GM18505 (cell line): ENCODE measurements at regions not wholly inside any gene's neighbourhood (a gene's known extent, or its start where the extent isn't known, plus 50 kb on each side); places are given as distances from the start of the nearest gene placed in this dataset.

Experiments
- ATAC-seq: cut with Tn5 transposase; IDR thresholded peaks from one replicate; pipeline ENCODE4 v1.9.1; 2021; ENCODE audit not compliant: unreplicated experiment
- POLR2A ChIP-seq: IDR thresholded peaks from 4 replicates; pipeline ENCODE4 v1.6.1; 2011; ENCODE audit warnings: borderline replicate concordance; ENCODE audit not compliant: insufficient read depth, insufficient read length; ENCODE audit errors: extremely low read depth

DNA sequence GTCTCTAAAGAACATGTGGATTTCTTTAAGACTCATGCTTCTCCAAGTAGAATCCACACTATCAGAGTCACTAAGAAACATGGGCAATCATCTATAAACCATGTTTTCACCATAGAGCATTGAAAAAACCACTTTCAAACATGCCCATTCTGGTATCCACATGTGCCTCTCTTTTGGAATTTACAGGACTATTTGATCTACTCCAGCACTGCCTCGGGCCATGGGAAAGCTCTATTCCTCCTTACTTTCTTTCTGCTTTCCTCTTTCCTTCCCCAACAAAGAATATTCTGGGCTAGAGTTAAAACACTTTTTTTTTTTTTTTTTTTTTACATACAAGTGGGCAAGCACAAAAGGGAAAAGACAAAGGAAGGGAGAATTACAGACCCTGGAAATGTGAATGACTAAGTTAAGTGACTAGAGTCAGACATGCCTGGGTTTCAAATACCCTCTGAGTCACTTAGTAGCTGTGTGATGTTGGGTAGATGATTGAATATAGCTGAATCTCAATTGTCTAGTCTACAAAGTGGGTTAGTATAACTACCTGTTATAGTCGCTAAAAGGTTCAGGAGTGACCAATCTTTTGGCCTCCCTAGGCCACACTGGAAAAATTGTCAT is 847.7 kb upstream of the INTU start:
- no peak for ATAC-seq
- no peak for TF ChIP-seq POLR2A

DNA sequence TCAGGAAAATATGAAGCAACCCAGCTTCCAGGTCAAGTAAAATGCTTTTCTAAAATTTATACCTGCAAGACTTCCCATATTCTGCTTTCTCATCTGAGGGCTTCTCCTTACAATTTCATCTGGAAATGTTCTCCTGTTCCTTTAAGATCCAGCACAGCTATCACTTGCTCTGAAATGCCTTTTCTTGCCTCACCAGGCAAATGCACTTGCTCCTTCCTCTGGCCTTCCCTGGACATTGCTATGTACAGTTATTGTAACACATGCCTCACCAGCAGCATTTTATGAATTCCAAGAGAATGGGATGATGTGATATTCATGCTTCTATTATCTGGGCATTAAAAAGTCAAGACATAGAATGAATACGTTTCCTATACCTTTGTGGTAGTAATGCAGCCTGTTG is 842.1 kb upstream of the INTU start:
- no peak for ATAC-seq
- TF ChIP-seq POLR2A = no peak

DNA sequence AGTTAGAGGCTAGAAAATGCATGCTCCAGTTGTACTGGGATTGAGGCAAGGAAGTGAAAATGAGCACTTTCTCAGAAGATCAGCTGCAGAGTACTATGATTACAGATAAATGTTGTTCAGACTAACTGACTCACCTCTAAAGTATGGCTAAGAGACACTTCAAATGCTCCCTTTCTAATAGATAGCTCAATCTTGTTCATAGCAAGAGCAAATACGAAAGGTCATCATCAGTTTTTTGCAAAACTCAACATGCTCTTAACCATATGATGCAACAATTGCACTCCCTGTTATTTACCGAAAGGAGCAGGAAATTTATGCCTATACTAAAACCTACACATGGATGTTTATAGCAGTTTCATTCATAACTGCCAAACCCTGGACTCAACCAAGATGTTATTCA is 838.4 kb upstream of the INTU start:
- no peak for ATAC-seq
- TF ChIP-seq POLR2A = no peak

DNA sequence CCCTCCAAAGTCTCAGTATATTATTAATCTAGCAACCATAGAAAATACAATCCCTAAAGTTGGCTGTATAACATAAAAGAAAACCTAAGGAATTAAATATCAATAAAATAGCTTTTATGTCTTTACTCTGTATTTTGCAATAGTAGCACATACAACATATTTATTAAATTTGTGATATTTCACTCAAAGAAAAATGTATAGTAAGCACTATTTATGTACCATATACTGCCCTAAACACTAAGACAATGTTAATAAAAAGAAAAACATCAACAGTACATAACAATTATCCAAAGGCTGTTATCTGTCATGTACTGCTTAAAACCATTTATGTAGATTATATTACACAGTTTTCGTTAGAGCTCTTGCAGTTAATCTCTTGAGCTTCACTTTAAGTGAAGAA is 834.5 kb upstream of the INTU start:
- no peak for ATAC-seq
- TF ChIP-seq POLR2A = no peak

DNA sequence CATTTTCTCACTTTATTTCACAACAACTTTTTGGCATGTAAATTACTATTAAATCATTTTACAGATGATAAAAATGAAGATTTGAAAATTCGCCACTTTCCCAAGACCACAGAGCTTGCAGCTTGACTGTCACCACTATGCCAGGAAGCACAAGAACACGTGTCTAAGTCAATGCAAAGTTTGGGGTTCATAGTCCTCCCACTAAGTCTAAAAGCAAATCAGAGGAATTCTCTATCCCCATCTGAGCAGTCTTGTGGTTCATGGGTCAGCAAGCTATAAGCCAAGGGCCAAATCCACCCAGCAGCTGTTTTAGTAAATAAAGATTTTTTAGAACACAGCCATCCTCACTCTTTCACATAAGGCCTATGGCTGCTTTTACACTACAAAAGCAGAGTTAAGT is 833.3 kb upstream of the INTU start:
- no peak for TF ChIP-seq POLR2A

DNA sequence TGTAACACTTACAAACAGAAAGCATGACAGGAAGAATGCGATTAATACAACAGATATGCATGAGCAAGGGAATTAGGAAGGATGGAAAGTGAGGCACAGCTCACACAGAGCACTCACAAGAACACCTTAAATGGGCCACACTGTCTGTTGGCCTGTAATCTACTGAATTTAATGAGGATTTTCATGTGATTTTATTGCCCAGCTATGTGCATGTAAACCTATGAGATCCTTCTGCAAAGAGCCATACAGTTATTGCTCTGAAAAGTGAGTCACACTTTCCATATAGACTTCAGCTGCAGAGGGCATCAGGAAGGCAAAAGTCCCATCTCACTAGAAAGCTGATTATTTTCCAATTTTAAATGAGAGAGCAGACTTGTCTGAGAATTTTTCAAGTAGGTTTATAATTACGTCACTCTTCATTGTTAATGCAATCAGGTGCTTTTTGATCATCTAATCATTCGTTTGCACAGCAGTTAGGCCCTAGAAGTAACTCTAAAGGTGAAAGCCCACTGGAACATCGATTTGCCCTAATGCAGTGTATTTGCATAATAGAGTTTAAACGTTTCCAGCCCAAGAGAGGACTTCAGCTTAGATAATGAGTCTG is 832.7 kb upstream of the INTU start:
- no peak for ATAC-seq
- no peak for TF ChIP-seq POLR2A

More for the DNA sequence above, 833.3 kb upstream of the INTU start:
- no peak for ATAC-seq

DNA sequence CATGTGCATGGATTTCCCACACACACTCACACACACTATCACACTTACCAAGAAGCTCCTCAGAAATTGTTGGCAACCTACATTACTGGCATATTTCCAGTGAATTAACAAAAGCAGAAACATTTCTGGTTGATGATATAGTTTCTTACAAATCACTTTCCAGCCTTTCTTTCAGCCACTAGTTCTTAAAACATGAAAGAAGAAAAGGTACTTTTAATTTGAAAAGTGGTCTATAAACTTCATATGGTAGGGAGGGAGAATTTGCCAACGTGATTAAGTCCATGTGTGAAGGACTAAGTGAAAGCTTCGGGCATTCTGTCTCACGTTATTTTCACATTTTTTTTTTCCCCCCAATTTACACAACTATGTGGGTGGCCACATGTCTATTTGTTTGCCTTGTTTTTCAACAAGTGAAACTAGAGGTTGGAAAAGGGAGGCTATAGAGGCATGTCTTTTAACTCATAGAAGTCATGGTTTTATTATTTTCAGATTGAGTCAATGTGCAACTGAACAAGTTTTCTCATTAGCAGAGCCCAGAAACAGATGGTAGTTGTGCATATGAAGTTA is 832.1 kb upstream of the INTU start:
- no peak for TF ChIP-seq POLR2A
- no peak for ATAC-seq

DNA sequence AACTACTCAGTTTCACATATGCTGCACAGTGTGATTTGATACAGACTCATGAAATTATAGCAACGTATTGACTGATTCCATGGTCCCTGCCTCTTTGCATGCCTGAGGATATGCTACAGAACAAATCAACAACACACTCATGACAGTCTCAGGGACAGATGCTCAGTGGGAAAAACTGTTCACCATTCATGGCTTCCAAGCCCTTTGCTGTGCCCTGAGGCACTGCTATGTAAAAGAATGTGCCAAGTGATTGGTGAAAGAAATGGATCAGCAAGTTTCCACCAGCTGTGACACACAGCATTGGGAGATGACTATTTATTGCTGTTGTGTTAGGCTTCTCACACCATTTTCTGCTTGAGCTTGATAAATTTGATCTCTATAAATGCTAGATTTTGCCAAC is 825.6 kb upstream of the INTU start:
- ATAC-seq = no peak
- TF ChIP-seq POLR2A = no peak

DNA sequence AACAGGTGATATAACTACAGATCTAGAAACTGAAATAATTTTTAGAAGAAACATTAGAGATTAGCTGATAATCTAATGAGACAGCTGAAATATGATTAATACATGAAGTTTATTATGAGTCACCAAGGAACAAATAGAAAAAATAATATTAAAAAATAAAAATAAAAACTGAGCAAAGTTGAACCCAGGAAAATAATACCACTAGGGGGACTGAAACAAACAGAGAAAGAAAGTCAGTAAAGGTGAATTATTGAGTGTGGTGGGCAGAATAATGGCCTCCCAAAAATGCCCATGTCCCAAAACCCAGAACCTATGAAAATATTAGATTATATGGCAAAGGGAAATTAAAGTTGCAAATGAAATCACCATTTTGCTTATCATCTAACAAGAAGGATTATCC is 820.7 kb upstream of the INTU start:
- ATAC-seq = no peak
- TF ChIP-seq POLR2A = no peak

DNA sequence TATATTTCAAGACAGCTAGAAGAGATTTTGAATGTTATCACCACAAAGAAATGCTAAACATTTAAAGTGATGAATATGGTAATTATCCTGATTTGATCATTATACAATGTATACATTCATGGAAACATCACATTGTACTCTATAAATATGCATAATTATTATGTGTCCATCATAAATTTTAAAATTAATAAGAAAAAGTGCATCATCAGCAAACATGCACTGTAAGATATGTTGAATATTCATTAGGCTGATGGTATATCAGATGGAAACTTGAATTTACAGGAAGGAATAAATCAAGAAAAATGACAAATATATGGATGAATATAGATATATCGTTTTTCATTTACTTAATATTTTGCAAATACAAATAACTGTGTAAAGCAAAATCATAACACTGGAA is 812.1 kb upstream of the INTU start:
- TF ChIP-seq POLR2A = no peak
- no peak for ATAC-seq

DNA sequence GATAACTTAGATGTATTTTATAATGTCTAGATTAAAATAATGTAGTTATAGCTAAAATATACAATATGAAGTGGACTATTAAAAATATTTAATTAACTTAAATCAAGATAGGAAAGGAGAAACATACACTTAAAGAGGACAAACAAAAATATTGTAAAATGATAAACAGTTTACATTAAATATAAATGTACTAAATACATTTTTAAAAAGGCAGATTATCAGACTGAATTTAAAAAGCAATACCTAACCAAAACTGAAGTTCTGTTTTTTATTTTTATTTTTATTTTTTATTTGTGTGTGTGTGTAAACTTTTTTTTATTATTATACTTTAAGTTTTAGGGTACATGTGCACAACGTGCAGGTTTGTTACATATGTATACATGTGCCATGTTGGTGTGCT is 811.6 kb upstream of the INTU start:
- no peak for TF ChIP-seq POLR2A
- ATAC-seq = no peak

DNA sequence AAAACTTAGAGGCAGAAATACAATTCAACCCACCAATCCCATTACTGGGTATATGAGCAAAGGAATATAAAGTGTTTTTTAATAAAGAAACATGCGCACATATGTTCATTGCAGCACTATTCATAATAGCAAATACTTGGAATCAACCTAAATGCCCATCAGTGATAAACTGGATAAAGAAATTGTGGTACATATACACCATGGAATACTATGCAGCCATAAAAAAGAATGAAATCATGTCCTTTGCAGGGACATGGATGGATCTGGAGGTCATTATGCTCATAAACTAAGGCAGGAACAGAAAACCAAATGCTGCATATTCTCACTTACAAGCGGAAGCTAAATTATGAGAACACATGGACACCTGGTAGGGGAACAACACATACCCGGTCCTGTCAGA is 807.7 kb upstream of the INTU start:
- no peak for TF ChIP-seq POLR2A
- ATAC-seq = no peak

DNA sequence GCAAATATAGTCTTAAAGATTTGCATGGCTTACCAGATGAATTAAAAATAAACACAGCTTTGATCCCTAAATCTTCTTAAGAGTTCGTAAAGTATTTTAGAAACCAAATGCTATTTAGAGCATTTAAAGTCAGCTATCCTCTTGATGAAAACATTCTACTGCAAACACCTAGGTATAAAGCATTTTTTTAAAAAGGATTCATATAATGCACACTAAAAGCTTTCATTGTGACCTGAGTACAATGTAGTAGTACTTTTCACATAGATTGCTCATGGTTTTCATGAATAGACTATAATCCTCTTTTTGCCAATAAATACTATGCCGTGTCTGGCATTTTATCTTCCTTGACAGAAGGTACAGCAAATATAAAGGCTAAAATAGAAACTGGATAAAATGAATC is 805.1 kb upstream of the INTU start:
- ATAC-seq = no peak
- TF ChIP-seq POLR2A = no peak

DNA sequence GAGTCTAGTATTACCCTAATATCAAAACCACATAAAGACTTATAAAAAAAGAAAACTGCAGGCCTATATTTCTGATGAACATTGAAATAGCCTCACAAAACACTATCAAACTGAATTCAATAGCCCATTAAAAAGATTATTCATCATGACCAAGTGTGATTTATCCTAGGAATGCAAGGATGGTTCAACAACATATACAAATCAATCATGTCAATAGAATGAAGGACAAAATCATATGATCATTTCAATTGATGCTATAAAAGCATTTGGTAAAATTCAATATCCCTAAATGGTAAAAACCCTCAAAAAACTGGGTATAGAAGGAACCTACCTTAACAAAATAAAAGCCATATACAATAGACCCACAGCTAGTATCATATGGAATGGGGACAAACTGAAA is 797.9 kb upstream of the INTU start:
- TF ChIP-seq POLR2A = no peak
- ATAC-seq = no peak
